Nephron (organoid): ENCODE measurements at regions not wholly inside any gene's neighbourhood (a gene's known extent, or its start where the extent isn't known, plus 50 kb on each side); places are given as distances from the start of the nearest gene placed in this dataset.

ENCODE experiments used
- H3K27ac Mint-ChIP-seq, 3 experiments: 2 replicates each; pipeline ENCODE4 v1.8.0; 2020; ENCODE audit warnings: mixed read lengths in 3 of 3, mild to moderate bottlenecking in 2 of 3, moderate library complexity in 1 of 3
- H3K27me3 Mint-ChIP-seq: 2 replicates; pipeline ENCODE4 v1.8.0; 2021; ENCODE audit warnings: low read depth, mild to moderate bottlenecking, moderate library complexity, mixed read lengths
- H3K36me3 Mint-ChIP-seq: 2 replicates; pipeline ENCODE4 v1.8.0; 2020; ENCODE audit warnings: low read depth, mixed read lengths
- H3K4me1 Mint-ChIP-seq: 2 replicates; pipeline ENCODE4 v1.8.0; 2020; ENCODE audit warnings: mixed read lengths
- H3K4me3 Mint-ChIP-seq, 3 experiments: 2 replicates each; pipeline ENCODE4 v1.8.0; 2020; ENCODE audit warnings: mild to moderate bottlenecking in 3 of 3, mixed read lengths in 3 of 3, moderate library complexity in 2 of 3
- H3K9me3 Mint-ChIP-seq: 2 replicates; pipeline ENCODE4 v1.8.0; 2020; ENCODE audit warnings: mixed read lengths
- TF ChIP-seq, protein P1 (sequence below), 3 experiments: fragments of 200-600 bp; sonication (generic); IDR thresholded peaks; one replicate each; pipeline ENCODE4 v1.5.0; 2021; ENCODE audit warnings: antibody characterized with exemption in 3 of 3; ENCODE audit not compliant: unreplicated experiment in 3 of 3

DNA sequence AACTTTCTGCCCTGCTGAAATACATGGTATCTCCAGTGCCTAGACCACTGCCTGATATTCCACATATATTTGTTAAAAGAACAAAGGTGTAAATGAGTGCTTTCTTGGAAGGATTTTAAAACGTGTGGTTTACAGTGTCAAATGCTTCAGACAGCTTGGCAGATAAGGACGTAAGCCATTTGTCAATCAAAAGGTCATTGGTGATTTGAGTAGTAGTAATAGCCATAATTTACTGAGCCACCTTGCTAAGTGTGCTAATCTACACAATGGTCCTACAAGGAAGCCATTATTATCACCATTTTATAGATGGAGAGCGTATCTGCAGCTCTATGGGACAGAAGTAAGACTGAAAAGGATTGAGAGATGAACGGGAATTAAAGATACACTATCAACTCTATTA, 186.8 kb upstream of the MPPED2 start:
- TF ChIP-seq, protein P1, sequence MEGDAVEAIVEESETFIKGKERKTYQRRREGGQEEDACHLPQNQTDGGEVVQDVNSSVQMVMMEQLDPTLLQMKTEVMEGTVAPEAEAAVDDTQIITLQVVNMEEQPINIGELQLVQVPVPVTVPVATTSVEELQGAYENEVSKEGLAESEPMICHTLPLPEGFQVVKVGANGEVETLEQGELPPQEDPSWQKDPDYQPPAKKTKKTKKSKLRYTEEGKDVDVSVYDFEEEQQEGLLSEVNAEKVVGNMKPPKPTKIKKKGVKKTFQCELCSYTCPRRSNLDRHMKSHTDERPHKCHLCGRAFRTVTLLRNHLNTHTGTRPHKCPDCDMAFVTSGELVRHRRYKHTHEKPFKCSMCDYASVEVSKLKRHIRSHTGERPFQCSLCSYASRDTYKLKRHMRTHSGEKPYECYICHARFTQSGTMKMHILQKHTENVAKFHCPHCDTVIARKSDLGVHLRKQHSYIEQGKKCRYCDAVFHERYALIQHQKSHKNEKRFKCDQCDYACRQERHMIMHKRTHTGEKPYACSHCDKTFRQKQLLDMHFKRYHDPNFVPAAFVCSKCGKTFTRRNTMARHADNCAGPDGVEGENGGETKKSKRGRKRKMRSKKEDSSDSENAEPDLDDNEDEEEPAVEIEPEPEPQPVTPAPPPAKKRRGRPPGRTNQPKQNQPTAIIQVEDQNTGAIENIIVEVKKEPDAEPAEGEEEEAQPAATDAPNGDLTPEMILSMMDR (IDR thresholded peaks at IDR 0.05; ENCODE audit: unreplicated experiment in 3 of 3): no peak
- H3K27ac Mint-ChIP-seq: no peak overlapping the region

DNA sequence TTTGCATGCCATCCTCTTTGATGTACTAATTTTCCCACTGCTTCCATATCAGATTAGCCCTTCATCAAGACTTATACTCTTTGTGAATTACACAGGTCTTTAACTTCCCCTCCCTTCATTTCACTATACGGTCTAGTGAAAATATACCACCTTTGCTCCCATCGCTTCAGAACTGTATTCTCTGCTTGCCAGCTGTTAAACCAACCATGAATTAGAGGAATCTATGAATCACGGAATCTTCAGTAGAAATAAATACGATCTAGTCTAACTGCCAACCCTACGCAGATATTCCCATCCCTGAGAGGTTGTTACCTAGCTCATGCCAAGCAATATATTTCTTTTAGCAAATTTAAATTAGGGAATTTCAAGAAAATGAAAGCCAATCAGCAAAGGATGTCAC, 177.8 kb upstream of the MPPED2 start:
- Mint-ChIP-seq H3K4me3 (no peak overlapping the region), H3K27me3 (peaks cover 3% of the 10 kb centered on the region), H3K9me3 (peaks cover 25% of the 10 kb centered on the region), H3K36me3 (peaks cover 15% of the 10 kb centered on the region), H3K27ac (no peak overlapping the region), H3K4me1 (peaks cover 7% of the 10 kb centered on the region)
- TF ChIP-seq, protein P1 (IDR thresholded peaks at IDR 0.05; ENCODE audit: unreplicated experiment in 3 of 3): no peak

More for the DNA sequence above, 186.8 kb upstream of the MPPED2 start:
- Mint-ChIP-seq H3K4me1 (peaks cover 16% of the 10 kb centered on the region), H3K36me3 (no peaks in the 10 kb centered on the region), H3K4me3 (no peak overlapping the region), H3K9me3 (no peaks in the 10 kb centered on the region), H3K27me3 (no peaks in the 10 kb centered on the region)

DNA sequence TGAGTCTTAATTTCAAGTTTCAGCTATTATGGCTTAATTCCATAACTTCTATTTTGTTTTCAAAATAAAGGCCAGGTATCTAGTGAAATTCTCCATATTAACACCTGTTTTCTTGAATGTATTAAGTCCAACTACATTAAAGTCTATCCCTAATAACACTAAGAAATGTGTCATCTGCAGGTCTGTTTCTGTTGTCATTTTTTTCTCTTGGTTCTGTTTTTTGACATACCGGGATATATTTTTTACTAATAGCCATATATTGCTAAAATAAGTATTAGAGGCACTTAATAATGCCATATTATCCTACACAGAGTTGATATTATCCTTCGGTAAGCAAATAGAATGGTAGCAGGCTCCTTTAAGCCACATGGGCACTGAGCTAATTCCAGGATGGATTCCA, 176.0 kb upstream of the MPPED2 start:
- H3K27me3 Mint-ChIP-seq: no peaks in the 10 kb centered on the region
- TF ChIP-seq, protein P1 (IDR thresholded peaks at IDR 0.05; ENCODE audit: unreplicated experiment in 3 of 3): no peak
- H3K36me3 Mint-ChIP-seq: peaks cover 15% of the 10 kb centered on the region
- peaks cover 17% of the 10 kb centered on the region for H3K4me1 Mint-ChIP-seq
- H3K9me3 Mint-ChIP-seq: peaks cover 25% of the 10 kb centered on the region
- no peak overlapping the region for H3K27ac Mint-ChIP-seq
- H3K4me3 Mint-ChIP-seq: no peak overlapping the region

DNA sequence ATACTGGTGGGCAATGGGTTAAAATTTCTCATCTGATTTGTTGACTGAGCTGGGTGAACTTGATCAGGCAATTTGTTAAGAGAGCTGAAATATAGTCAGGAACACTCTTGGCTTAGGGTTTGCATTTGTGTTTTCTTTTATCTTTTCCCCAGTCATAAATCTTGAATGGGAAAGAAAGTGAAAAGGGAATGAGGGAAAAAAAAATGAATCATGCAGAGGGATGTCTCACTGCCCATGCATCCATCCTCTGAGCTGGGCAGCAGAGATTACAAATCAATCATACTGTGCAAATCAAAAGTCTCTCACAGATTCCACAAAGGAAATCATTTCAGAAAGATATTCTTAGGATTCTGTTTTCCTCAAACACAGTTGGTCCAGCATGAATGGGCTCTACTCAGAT, 174.2 kb upstream of the MPPED2 start:
- no peak overlapping the region for H3K4me3 Mint-ChIP-seq
- TF ChIP-seq, protein P1 (IDR thresholded peaks at IDR 0.05; ENCODE audit: unreplicated experiment in 3 of 3): no peak
- peaks cover 21% of the 10 kb centered on the region for H3K4me1 Mint-ChIP-seq
- H3K9me3 Mint-ChIP-seq: peaks cover 21% of the 10 kb centered on the region
- peaks cover 15% of the 10 kb centered on the region for H3K36me3 Mint-ChIP-seq
- H3K27ac Mint-ChIP-seq: peak overlapping the region in 1 of 3 experiments; percentile 32
- no peaks in the 10 kb centered on the region for H3K27me3 Mint-ChIP-seq

DNA sequence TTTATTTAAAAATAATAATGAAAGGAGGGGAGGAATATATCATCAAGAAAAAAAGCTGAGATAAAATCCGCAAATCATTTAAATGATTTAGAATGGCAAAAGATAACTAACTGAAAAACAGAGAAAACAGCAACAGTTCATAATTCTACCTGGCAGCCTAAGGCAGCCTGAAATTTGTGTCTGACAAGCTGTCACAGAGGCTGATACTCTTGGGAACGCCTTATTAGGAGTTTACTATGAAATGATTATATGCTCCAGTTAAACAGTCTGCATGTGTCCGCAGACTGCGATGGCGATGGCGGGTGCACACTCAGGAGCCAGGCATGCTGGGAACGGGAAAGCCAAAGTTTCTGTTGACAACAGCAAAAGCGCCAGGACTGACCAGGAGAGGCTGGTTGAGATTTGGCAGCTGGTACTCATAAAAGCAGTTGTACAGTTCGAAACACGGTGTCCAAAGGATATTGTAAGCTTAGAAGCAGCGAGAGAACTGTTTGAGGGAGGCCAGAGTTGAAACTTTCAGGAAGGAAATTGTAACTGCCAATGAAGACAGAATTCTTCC, 172.9 kb upstream of the MPPED2 start:
- peak overlapping the region; percentile 55 to 90 (median 58) for H3K27ac Mint-ChIP-seq
- peaks cover 13% of the 10 kb centered on the region for H3K36me3 Mint-ChIP-seq
- no peaks in the 10 kb centered on the region for H3K27me3 Mint-ChIP-seq
- no peak overlapping the region for H3K4me3 Mint-ChIP-seq
- H3K4me1 Mint-ChIP-seq: peaks cover 26% of the 10 kb centered on the region
- TF ChIP-seq, protein P1 (IDR thresholded peaks at IDR 0.05; ENCODE audit: unreplicated experiment in 3 of 3): no peak
- H3K9me3 Mint-ChIP-seq: peaks cover 23% of the 10 kb centered on the region

DNA sequence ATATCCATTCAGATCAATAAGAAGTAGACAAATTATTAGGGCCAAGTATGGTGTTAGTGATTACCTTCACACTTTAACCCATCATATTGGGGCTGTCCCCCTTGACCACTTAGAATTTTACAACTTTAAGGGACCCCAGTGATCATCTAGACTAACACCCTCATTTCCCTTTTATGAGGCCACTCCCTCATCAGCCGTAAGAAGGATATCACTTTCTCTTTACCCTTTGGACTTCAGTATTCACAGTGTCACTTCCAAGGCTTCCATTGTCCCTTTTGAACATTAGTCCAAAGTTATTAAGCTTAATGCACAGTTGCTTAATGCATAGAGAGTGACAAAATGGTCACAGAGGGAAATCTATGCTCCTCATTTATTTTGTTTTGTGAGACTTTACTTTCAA, 172.4 kb upstream of the MPPED2 start:
- H3K36me3 Mint-ChIP-seq: peaks cover 11% of the 10 kb centered on the region
- H3K4me3 Mint-ChIP-seq: no peak overlapping the region
- peak overlapping the region in 1 of 3 experiments; percentile 90 for H3K27ac Mint-ChIP-seq
- H3K4me1 Mint-ChIP-seq: peaks cover 26% of the 10 kb centered on the region
- no peaks in the 10 kb centered on the region for H3K27me3 Mint-ChIP-seq
- TF ChIP-seq, protein P1 (IDR thresholded peaks at IDR 0.05; ENCODE audit: unreplicated experiment in 3 of 3): no peak
- peaks cover 22% of the 10 kb centered on the region for H3K9me3 Mint-ChIP-seq
